WERI-Rb-1 (cell line): ENCODE measurements at regions not wholly inside any gene's neighbourhood (a gene's known extent, or its start where the extent isn't known, plus 50 kb on each side); places are given as distances from the start of the nearest gene placed in this dataset.

ENCODE experiments used
- DNase-seq: peaks from one replicate; pipeline ENCODE4 v3.0.0-alpha.2; 2020
- H3K27ac ChIP-seq: fragments of 250-450 bp; sonication (Bioruptor Pico); 2 replicates; pipeline ENCODE4 v1.5.1; 2020; ENCODE audit warnings: mild to moderate bottlenecking, moderate library complexity
- H3K27me3 ChIP-seq: fragments of 250-450 bp; sonication (Bioruptor Pico); 2 replicates; pipeline ENCODE4 v1.5.1; 2021; ENCODE audit warnings: mild to moderate bottlenecking, low read depth, moderate library complexity; ENCODE audit not compliant: insufficient read depth, severe bottlenecking
- H3K36me3 ChIP-seq: fragments of 250-450 bp; sonication (Bioruptor Pico); 2 replicates; pipeline ENCODE4 v1.5.1; 2020; ENCODE audit warnings: mild to moderate bottlenecking, moderate library complexity
- H3K4me3 ChIP-seq: 2 replicates; pipeline ENCODE4 v1.5.1; 2011; ENCODE audit warnings: low read depth, mild to moderate bottlenecking, control low read depth, low read length
- H3K9me3 ChIP-seq: fragments of 250-450 bp; sonication (Bioruptor Pico); 2 replicates; pipeline ENCODE4 v1.5.1; 2021; ENCODE audit warnings: mild to moderate bottlenecking, moderate library complexity; ENCODE audit not compliant: severe bottlenecking
- CTCF ChIP-seq: IDR thresholded peaks from 2 replicates; pipeline ENCODE4 v1.5.1; 2011; ENCODE audit warnings: low read depth, mild to moderate bottlenecking, control low read depth, inconsistent platforms, low read length

GRCh38 chr5:74013222-74013621 is 387.2 kb downstream of the ARHGEF28 start:
- no peaks in the 10 kb centered on the region for H3K27me3 ChIP-seq
- peaks cover 3% of the 10 kb centered on the region for H3K9me3 ChIP-seq
- H3K4me3 ChIP-seq, result no peak overlapping the region
- DNase-seq, result no peak
- H3K27ac ChIP-seq, result no peak overlapping the region
- no peak for TF ChIP-seq CTCF
- no peaks in the 10 kb centered on the region for H3K36me3 ChIP-seq

GRCh38 chr5:74009502-74009901 is 383.5 kb downstream of the ARHGEF28 start:
- no peak for DNase-seq
- Histone ChIP-seq H3K4me3 (no peak overlapping the region), H3K27me3 (no peaks in the 10 kb centered on the region), H3K36me3 (no peaks in the 10 kb centered on the region), H3K27ac (no peak overlapping the region), H3K9me3 (no peaks in the 10 kb centered on the region)
- no peak for TF ChIP-seq CTCF

DNA sequence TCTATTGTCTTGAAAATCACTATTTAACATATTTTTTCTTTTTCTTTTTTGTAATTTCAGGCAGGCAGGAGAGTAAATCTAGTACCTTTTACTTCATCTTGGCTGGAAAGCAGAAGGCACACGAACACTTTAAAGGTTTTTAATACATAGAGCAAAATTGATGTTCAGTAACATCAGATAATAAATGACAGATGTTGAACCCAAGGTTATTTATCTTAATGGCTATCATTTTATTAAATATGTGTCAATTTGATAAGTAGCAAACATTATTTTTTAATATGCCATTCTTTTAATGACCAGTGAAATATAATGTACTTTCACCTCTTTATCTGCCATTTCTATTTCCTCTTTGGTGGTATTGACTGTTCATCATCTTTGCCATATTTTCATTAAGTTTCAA is 381.2 kb downstream of the ARHGEF28 start:
- no peak overlapping the region for H3K4me3 ChIP-seq
- H3K27me3 ChIP-seq, result no peaks in the 10 kb centered on the region
- no peaks in the 10 kb centered on the region for H3K36me3 ChIP-seq
- no peaks in the 10 kb centered on the region for H3K9me3 ChIP-seq
- no peak for DNase-seq
- TF ChIP-seq CTCF, result no peak
- no peak overlapping the region for H3K27ac ChIP-seq

DNA sequence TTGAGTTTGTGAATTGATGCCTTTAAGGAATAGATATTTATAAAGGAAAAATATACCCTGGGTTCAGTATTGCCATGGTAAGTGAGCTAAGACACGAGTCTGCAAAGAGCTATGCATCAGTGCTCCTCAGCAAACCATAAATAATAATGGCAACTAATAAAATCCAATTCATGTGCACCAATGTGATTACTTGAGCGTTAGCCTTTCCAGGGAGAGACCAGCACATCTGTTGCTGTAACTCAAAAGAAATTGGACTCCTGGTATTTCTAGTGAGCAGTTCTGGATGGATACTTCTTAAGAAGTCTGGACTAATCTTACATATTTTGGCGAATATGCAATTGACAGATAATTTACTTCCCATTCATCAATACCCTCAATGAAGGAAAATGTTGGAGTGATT is 373.3 kb downstream of the ARHGEF28 start:
- H3K4me3 ChIP-seq, result no peak overlapping the region
- H3K9me3 ChIP-seq, result peaks cover 5% of the 10 kb centered on the region
- H3K27ac ChIP-seq, result no peak overlapping the region
- TF ChIP-seq CTCF, result no peak
- no peak for DNase-seq
- H3K27me3 ChIP-seq, result no peaks in the 10 kb centered on the region
- H3K36me3 ChIP-seq, result no peaks in the 10 kb centered on the region

GRCh38 chr5:73998489-73998888 is 372.5 kb downstream of the ARHGEF28 start:
- H3K9me3 ChIP-seq, result peaks cover 10% of the 10 kb centered on the region
- H3K4me3 ChIP-seq, result no peak overlapping the region
- no peaks in the 10 kb centered on the region for H3K27me3 ChIP-seq
- no peak overlapping the region for H3K27ac ChIP-seq
- no peak for DNase-seq
- no peak for TF ChIP-seq CTCF
- H3K36me3 ChIP-seq, result no peaks in the 10 kb centered on the region

DNA sequence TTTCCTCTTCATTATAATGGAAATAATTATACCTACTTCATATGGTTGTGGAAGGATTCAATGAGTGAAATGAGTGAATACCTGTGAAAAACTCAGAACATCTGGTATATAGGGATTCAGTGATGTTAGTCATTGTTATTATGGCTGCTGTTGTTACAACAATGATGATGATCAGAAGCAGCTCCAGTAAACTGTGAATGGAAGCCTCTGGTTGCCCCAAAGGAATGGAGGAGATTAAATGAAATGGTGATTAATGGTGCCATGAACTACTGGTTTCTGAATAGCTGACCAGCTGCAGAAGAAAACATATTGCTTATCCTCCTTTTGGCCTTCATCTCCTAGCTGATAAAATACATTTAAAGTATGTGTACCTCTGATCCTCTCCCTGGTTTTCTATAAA is 372.0 kb downstream of the ARHGEF28 start:
- TF ChIP-seq CTCF, result no peak
- no peak for DNase-seq

More for the DNA sequence above, 372.0 kb downstream of the ARHGEF28 start:
- H3K9me3 ChIP-seq, result peaks cover 11% of the 10 kb centered on the region
- H3K27ac ChIP-seq, result no peak overlapping the region
- H3K27me3 ChIP-seq, result no peaks in the 10 kb centered on the region
- no peak overlapping the region for H3K4me3 ChIP-seq
- H3K36me3 ChIP-seq, result no peaks in the 10 kb centered on the region
